GF-D8 (cell line): ENCODE measurements at regions not wholly inside any gene's neighbourhood (a gene's known extent, or its start where the extent isn't known, plus 50 kb on each side); places are given as distances from the start of the nearest gene placed in this dataset.

Source experiments
- DNase-seq: peaks from one replicate; lab custom pipeline; 2025; lab: John Stamatoyannopoulos, UW

GRCh38 chr10:62550173-62550572, 176.0 kb downstream of the ZNF365 start:
- no peak for DNase-seq

DNA sequence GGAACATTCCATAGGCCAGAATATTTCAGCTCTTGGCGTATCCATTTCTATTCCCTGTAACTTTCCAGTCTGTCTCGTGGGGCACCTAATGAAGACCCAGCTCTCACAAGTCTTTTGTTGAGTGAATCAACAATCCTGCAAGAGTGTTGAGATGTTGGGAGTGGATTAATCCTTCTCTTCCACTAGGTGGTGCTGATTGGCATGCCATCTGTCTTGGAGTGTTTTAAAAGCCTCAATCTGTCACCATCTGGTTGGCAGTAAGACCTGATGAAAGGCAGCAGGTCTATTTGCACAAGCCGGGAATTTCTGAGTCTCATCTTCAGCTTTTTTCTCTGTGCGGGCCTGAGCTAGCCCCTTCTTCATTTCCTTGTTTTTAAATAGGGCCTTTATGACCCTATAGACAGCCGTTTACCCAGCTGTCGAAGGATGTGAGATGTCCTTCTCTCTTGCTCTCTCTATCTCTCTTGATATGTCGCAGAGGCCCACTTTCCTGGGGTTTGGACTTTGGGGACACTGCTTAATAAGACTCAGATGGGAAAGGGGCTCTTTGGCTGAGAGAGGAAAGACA, 180.5 kb downstream of the ZNF365 start:
- DNase-seq = no peak

DNA sequence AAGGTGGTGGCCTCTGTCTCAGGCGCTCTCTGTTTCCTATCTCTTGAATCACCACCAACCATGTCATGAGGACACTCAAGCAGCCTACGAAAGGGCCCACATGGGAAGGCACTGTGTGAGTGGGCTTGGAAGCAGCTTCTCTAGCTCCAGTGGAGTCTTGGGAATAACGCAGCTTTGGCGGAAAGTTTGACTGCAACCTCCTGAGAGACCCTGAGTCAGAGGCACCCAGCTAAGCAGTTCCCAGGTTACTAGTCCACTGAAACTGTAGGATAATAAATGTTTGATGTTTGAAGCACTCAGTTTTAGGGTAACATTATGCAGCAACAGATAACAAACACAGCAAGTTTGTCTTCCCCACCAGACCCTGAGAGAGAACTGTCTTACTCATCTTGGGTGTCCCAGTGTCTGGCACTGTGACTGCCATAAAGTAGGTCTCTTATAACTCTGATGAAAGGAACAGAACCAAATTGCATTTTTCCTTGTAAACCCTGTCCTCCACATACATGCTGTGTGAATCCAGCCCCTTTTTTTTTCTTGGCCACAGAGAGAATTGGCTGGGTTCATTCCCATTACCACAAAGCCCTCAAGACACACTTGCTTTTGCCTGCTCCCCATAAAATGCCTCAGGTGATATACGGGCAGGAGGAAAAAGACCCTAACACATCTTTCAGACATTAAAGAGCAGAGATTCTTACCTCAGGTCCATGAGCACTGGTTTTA, 185.5 kb downstream of the ZNF365 start:
- no peak for DNase-seq

GRCh38 chr10:62560201-62560819, 186.1 kb downstream of the ZNF365 start:
- DNase-seq = no peak

GRCh38 chr10:62561151-62561550, 187.0 kb downstream of the ZNF365 start:
- DNase-seq = no peak

GRCh38 chr10:62562101-62562500, 187.9 kb downstream of the ZNF365 start:
- no peak for DNase-seq

DNA sequence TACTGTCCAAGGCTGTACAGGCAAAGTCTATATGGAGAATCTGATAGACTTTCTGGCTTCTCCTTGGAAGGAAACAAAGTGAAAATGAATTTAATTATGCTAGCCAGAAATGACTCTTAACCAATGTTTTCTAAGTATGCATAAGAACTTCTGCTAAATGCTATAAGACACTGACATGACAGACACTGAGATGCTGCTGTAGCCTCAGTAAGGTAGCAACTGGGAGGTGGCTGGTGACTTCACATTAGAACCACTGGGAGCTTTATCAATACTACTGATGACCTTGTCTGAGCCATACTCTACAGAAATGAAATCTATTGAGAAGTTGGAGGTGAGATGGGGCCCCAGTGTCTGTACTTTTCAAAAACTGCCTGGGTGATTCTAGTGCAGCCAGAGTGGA, 188.6 kb downstream of the ZNF365 start:
- no peak for DNase-seq

- DNase-seq = no peak
Observed at GRCh38 chr10:62573929-62574328, 199.8 kb downstream of the ZNF365 start.

GRCh38 chr10:62577076-62577475, 202.9 kb downstream of the ZNF365 start:
- DNase-seq = no peak

- DNase-seq = no peak
Observed at GRCh38 chr10:62577666-62578291, 203.6 kb downstream of the ZNF365 start.

DNA sequence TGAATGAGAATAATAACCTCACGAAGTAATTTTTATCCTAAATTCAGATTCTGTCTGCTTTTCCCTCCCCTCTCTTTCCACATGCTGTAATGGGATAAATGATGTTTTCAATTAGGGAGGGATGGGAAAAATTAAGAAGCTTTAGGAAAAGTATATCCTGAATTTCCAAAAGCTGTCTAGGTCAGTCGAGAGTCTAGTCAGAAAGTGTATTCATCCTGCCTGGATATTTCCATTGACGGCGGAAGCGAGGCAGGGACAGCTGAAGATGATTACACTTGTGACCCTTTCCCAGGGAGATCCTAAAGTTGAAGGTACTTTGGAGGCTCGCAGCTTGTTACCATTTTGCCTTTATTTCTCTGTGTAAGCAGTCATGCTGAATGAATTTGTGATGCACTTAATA, 204.1 kb downstream of the ZNF365 start:
- DNase-seq = no peak

DNA sequence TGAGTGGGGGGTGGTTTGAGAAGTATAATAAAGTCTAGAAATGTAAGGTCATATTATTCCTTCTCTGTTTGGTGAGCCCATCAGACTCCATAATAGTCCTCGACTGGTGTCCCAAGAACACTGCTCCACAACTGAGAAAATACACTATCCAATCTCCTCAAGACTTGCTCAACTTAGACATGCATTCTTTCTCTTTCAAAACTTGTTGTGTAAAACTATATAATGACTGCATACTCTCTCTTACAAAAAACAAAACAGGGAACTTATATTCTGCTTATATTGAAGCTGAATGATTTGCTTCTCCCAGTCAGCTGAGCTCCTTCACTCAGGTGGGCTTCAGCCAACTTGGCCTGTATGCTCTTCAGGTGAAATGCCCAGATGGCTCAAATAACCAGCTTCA, 204.7 kb downstream of the ZNF365 start:
- no peak for DNase-seq

DNA sequence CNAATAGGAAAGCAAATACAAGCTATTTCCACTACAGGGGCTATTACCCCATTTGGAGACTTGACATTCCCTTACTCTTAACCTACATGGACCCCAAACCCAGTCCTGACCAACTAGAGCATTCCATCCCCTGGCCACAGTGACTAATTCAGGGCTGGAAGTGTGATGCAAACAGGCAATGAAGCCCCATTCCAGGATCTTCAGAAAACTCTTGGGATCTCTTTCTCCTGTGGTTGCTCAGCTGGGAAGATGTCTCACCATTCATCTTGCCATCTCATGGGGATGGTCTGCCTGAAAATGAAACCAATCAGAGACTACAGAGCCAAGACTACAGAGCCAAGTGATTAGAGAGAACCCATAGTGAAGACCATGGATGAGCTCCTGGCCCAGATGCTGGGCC, 206.2 kb downstream of the ZNF365 start:
- DNase-seq = no peak

GRCh38 chr10:62581351-62581750, 207.2 kb downstream of the ZNF365 start:
- DNase-seq = no peak

GRCh38 chr10:62582101-62582705, 208.0 kb downstream of the ZNF365 start:
- DNase-seq = no peak

DNA sequence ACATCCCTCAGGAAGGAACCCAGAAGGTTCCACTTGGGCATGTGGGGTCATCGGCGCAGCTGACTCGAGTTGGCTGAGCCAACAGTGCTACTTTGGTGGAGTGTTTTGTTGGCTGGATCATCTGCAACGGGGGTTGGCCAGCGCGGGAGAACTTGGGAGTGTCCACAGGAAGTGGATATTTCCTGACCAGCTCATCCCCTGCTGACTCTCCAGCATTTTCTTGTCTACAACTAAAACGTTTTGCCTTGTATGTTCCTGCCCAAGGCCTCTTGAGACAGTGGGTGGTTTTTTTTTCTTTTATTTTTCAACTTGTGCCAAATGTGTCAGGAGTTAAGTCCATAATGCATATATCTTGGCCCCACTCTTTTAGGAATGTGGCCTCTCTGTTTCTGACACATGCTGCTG, 208.6 kb downstream of the ZNF365 start:
- no peak for DNase-seq

- no peak for DNase-seq
Observed at GRCh38 chr10:62583876-62584615, 209.9 kb downstream of the ZNF365 start.

GRCh38 chr10:62584731-62585130, 210.6 kb downstream of the ZNF365 start:
- no peak for DNase-seq

DNA sequence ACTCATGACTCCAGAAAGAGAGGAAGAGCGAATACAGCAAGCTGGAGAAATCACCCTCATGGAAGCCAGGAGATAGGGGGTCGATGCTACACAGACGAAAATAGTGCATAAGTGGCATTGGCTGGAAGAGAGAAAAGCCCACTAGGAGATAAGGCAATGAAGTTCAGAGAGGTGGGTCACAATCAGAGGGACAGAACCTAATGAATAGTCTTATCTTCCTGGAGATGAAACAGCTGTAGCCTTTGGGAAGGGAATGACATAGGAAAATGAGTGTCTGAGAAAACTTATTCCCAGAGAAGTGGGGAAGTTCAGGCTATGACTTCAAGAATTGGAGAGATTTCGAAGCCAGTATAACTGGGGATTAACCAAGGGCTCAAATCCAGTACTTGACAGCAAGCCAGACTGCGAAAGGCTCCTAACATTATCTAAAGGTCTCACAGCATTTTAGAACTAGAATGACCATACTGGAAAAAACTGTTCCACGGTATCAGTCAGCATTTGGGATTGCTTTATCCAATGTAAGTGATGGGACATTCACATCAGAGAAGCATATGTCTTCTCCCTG, 211.1 kb downstream of the ZNF365 start:
- no peak for DNase-seq

GRCh38 chr10:62587011-62587410, 212.8 kb downstream of the ZNF365 start:
- no peak for DNase-seq

DNA sequence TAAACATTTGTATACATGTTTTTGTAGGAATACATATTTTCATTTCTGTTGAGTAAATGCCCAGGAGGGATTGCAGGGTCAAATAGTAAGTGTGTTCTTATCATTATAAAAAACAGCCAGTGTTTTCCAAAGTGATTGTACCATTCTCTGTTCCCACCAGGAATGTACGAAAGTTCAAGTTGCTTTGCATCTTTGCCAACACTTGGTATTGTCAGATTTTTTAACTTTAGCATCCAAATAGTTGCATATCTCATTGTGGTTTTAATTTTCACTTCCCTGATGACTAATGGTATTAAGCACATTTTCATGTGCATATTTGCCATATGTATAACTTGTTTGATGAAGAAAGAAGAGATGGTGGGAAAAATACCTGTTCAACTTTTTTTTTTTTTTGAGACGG, 213.9 kb downstream of the ZNF365 start:
- DNase-seq = no peak

- DNase-seq = no peak
Observed at GRCh38 chr10:62589689-62590088, 214.8 kb upstream of the ADO start.
